Loucy (cell line): ENCODE measurements at regions not wholly inside any gene's neighbourhood (a gene's known extent, or its start where the extent isn't known, plus 50 kb on each side); places are given as distances from the start of the nearest gene placed in this dataset.

ENCODE experiments used
- EZH2phosphoT487 ChIP-seq: fragments of 200-600 bp; IDR thresholded peaks from 2 replicates; pipeline ENCODE4 v1.6.1; 2018; ENCODE audit warnings: antibody characterized with exemption, mild to moderate bottlenecking, moderate library complexity, borderline replicate concordance
- TF ChIP-seq, protein P1 (sequence below): fragments of 200-600 bp; sonication (generic); conservative IDR thresholded peaks from 2 replicates; pipeline ENCODE4 v1.5.1; 2014; ENCODE audit warnings: mild to moderate bottlenecking, antibody characterized with exemption, low read length

DNA sequence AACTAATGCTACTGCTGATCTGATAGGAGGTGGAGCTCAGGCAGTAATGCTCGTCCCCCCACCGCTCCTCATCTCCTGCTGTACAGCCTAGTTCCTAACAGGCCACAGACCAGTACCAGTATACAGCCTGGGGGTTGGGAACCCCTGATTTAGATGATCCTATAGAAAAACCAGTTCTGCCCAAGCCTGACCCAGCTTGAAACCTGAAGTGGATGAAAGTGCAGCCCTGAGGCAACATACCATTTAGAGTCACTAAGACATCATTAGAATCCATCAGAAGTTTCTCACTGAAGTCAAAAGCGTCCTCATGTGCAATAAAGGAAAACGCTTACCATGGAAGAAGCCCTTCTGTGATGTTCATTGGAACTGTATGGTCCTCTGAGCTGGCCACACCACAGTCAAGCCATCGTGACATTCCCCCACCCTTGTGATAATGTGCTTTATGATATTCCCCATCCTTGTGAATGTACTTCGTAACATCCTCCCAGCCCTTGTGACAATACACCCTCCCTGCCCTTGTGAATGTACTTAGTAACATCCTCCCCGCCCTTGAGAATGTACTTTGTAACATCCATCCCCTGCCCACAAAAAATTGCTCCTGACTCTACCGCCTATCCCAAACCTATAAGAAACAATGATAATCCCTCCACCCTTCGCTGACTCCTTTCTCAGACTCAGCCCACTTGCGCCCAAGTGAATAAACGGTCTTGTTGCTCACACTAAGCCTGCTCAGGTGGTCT lies 65.9 kb upstream of the HECTD2 start:
- TF ChIP-seq, protein P1, sequence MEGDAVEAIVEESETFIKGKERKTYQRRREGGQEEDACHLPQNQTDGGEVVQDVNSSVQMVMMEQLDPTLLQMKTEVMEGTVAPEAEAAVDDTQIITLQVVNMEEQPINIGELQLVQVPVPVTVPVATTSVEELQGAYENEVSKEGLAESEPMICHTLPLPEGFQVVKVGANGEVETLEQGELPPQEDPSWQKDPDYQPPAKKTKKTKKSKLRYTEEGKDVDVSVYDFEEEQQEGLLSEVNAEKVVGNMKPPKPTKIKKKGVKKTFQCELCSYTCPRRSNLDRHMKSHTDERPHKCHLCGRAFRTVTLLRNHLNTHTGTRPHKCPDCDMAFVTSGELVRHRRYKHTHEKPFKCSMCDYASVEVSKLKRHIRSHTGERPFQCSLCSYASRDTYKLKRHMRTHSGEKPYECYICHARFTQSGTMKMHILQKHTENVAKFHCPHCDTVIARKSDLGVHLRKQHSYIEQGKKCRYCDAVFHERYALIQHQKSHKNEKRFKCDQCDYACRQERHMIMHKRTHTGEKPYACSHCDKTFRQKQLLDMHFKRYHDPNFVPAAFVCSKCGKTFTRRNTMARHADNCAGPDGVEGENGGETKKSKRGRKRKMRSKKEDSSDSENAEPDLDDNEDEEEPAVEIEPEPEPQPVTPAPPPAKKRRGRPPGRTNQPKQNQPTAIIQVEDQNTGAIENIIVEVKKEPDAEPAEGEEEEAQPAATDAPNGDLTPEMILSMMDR = no peak
- no peak for TF ChIP-seq EZH2phosphoT487
